BE2C (cell line): ENCODE measurements at regions not wholly inside any gene's neighbourhood (a gene's known extent, or its start where the extent isn't known, plus 50 kb on each side); places are given as distances from the start of the nearest gene placed in this dataset.

Experiments used
- DNase-seq: peaks from one replicate; pipeline ENCODE4 v3.0.0-alpha.2; 2020
- H3K27me3 ChIP-seq: fragments of 250-450 bp; sonication (Bioruptor Pico); 2 replicates; pipeline ENCODE4 v1.5.1; 2020; ENCODE audit warnings: mild to moderate bottlenecking
- H3K36me3 ChIP-seq: fragments of 250-450 bp; sonication (Bioruptor Pico); 2 replicates; pipeline ENCODE4 v1.5.1; 2020; ENCODE audit warnings: mild to moderate bottlenecking
- H3K4me1 ChIP-seq: fragments of 250-450 bp; sonication (Bioruptor Pico); 2 replicates; pipeline ENCODE4 v1.5.1; 2020
- H3K4me3 ChIP-seq: 2 replicates; pipeline ENCODE4 v1.5.1; 2011; ENCODE audit warnings: low read depth, low read length
- H3K9me3 ChIP-seq: fragments of 250-450 bp; sonication (Bioruptor Pico); 2 replicates; pipeline ENCODE4 v1.5.1; 2020
- CTCF ChIP-seq: IDR thresholded peaks from 2 replicates; pipeline ENCODE4 v1.5.1; 2012; ENCODE audit warnings: mild to moderate bottlenecking, low read depth, low read length

DNA sequence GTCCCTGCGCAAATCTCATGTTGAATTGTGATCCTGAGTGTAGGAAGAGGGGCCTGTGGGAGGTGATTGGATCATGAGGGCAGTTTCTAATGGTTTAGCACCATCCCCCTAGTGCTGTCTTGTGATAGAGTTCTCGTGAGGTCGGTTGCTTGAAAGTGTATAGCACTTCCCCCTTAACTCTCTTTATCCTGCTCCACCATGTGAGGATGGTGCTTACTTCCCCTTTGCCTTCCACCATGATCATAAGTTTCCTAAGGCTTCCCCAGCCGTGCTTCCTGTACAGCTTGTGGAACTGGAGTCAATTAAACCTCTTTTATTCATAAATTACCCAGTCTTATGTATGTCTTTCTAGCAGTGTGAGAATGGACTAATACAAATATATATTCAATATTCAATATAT lies 303.7 kb upstream of the SEL1L start:
- no peaks in the 10 kb centered on the region for H3K9me3 ChIP-seq
- no peaks in the 10 kb centered on the region for H3K27me3 ChIP-seq
- H3K4me3 ChIP-seq = no peak overlapping the region
- DNase-seq = no peak
- no peak for TF ChIP-seq CTCF
- H3K4me1 ChIP-seq = no peaks in the 10 kb centered on the region
- no peaks in the 10 kb centered on the region for H3K36me3 ChIP-seq

DNA sequence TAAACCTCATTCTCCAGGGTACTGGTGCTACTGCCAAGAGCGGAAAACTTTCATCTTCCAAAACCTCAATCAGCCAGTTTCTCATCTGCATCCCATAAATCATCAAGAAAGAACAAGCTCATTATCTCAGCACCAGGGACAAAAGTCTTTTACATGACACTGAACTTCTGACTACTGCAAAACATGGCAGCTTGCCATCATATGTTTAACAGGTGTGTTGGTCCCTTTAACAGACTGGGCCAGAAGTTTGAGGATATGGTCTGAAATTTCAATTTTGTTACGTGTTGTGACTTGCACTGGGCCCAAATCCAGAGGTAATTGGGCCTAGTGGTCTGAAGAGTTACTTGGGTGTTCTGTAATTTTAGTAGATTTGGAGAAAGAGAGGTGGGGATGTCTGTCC lies 305.4 kb upstream of the SEL1L start:
- Histone ChIP-seq H3K4me1 (no peaks in the 10 kb centered on the region), H3K27me3 (no peaks in the 10 kb centered on the region), H3K36me3 (no peaks in the 10 kb centered on the region), H3K4me3 (no peak overlapping the region), H3K9me3 (no peaks in the 10 kb centered on the region)
- no peak for DNase-seq
- no peak for TF ChIP-seq CTCF

GRCh38 chr14:81841346-81841745 lies 307.7 kb upstream of the SEL1L start:
- H3K4me1 ChIP-seq = no peaks in the 10 kb centered on the region
- H3K27me3 ChIP-seq = no peaks in the 10 kb centered on the region
- no peak for DNase-seq
- no peaks in the 10 kb centered on the region for H3K36me3 ChIP-seq
- H3K9me3 ChIP-seq = no peaks in the 10 kb centered on the region
- no peak overlapping the region for H3K4me3 ChIP-seq
- TF ChIP-seq CTCF = no peak

DNA sequence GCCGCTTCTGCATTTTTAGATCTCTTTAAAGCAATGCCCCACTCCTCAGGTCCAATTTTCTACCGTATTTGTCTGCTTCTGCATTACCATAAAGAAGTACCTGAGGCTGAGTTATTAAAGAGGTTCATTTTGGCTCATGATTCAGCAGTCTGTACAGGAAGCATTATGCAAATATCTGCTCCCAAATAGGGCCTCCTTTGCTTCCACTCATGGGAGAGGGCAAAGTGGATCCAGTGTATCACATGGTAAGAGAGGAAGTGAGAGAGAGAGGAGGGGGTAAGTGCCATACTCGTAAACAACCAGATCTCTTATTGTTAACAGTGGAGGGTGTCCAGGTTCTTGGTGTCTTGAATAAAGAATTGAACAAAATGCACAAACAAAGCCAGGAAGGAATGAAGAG lies 316.1 kb upstream of the SEL1L start:
- Histone ChIP-seq H3K9me3 (no peaks in the 10 kb centered on the region), H3K36me3 (no peaks in the 10 kb centered on the region), H3K4me1 (no peaks in the 10 kb centered on the region), H3K4me3 (no peak overlapping the region), H3K27me3 (no peaks in the 10 kb centered on the region)
- TF ChIP-seq CTCF = no peak
- DNase-seq = no peak

- DNase-seq = no peak
Observed at GRCh38 chr14:81855007-81855406, 321.4 kb upstream of the SEL1L start.

GRCh38 chr14:81859046-81859445 lies 325.4 kb upstream of the SEL1L start:
- no peaks in the 10 kb centered on the region for H3K9me3 ChIP-seq
- H3K27me3 ChIP-seq = no peaks in the 10 kb centered on the region
- H3K4me1 ChIP-seq = no peaks in the 10 kb centered on the region
- no peak for DNase-seq
- TF ChIP-seq CTCF = no peak
- H3K36me3 ChIP-seq = no peaks in the 10 kb centered on the region
- no peak overlapping the region for H3K4me3 ChIP-seq

More at GRCh38 chr14:81855007-81855406, 321.4 kb upstream of the SEL1L start:
- no peak overlapping the region for H3K4me3 ChIP-seq
- H3K36me3 ChIP-seq = no peaks in the 10 kb centered on the region
- no peak for TF ChIP-seq CTCF
- H3K4me1 ChIP-seq = no peaks in the 10 kb centered on the region
- H3K9me3 ChIP-seq = no peaks in the 10 kb centered on the region
- H3K27me3 ChIP-seq = no peaks in the 10 kb centered on the region
